GM12865 (cell line): ENCODE measurements at regions not wholly inside any gene's neighbourhood (a gene's known extent, or its start where the extent isn't known, plus 50 kb on each side); places are given as distances from the start of the nearest gene placed in this dataset.
"Not testable (repeated sequence)": the region's sequence is repeated elsewhere in the genome, so short reads cannot be mapped to it uniquely, and the experiment has no call there.

ENCODE experiments used
- DNase-seq: peaks from one replicate; pipeline ENCODE4 v3.0.0; 2010; ENCODE audit warnings: low read depth
- H3K4me3 ChIP-seq: 2 replicates; pipeline ENCODE4 v1.5.1; 2011; ENCODE audit warnings: mild to moderate bottlenecking, low read depth, low read length, control low read depth

DNA sequence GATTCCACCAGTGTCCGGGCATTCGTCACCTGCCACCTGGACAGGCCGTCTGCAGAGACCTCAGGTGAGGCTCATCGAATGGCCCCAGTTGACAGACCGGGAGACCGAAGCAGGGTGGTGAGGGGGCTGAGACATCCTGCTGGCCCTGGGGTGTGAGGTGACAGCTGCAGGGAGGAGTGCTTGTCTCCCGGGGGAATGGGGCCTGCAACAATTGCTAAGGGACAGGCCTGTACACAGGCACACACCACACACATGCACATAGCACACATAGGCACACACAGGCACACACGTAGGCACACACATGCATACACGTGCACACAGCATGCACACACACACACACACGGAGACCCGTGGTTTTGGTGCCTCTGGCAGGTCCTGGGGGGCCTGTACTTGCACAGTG, 4363.9 kb upstream of the TPTE start:
- not testable (repeated sequence) for H3K4me3 ChIP-seq, DNase-seq

DNA sequence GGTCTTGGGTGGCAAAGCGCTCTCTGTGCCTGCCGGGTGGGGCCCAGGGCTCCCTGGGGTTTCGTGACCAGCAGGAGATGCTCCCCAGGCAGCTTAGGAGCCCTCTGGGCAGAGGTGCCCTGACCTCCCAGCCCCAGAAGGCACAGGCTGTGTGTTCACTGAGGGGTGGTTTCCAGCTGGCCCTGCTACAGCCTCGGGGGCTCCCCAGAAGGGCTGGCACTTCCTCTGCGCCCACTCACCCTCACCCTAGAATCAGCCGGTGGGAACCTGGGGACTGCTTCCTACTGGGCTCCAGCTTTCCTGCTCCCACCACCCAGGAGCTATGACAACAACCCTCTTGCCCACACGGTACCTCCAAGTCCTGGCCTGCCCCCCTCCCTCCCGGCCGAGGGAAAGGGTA, 4363.2 kb upstream of the TPTE start:
- DNase-seq, result not testable (repeated sequence)

More for the DNA sequence above, 4363.2 kb upstream of the TPTE start:
- H3K4me3 ChIP-seq, result not testable (repeated sequence)
